ENCODE measurements at regions not wholly inside any gene's neighbourhood (a gene's known extent, or its start where the extent isn't known, plus 50 kb on each side); places are given as distances from the start of the nearest gene placed in this dataset.
"Not testable (repeated sequence)": the region's sequence is repeated elsewhere in the genome, so short reads cannot be mapped to it uniquely, and the experiment has no call there.

- CTCF ChIA-PET = interaction anchor here (1.1 kb wide), 1 partner anchor 132 kb away, joined by 3 read pairs; no protein-coding TSS in a partner anchor
- Mint-ChIP-seq H3K36me3 (ENCODE audit: insufficient read depth, unreplicated experiment) (no peaks in the 10 kb centered on the region), H3K4me3 (ENCODE audit: unreplicated experiment) (no peak overlapping the region), H3K4me1 (ENCODE audit: insufficient read depth, unreplicated experiment) (no peaks in the 10 kb centered on the region), H3K27me3 (ENCODE audit: insufficient read depth, unreplicated experiment) (peaks cover 25% of the 10 kb centered on the region), H3K9me3 (ENCODE audit: unreplicated experiment) (peaks cover 20% of the 10 kb centered on the region), H3K27ac (ENCODE audit: low read depth, unreplicated experiment) (no peak overlapping the region)
- intact Hi-C loops (cut with micrococcal nuclease) = no loop called here
- BruUV-seq (replicated peaks) = no TSS peak
- no peak for DNase-seq (ENCODE audit: unreplicated experiment)
- POLR2A ChIA-PET = interaction anchor here (0.6 kb wide), 1 partner anchor 458 kb away, joined by 3 read pairs; no protein-coding TSS in a partner anchor
- no peak for TF ChIP-seq CTCF (IDR thresholded peaks at IDR 0.05; ENCODE audit: unreplicated experiment)
Observed at GRCh38 chr12:131321988-131322387, 368.3 kb downstream of the ADGRD1 start.

- peaks cover 29% of the 10 kb centered on the region for H3K27me3 Mint-ChIP-seq (ENCODE audit: insufficient read depth, unreplicated experiment)
- CTCF ChIA-PET = interaction anchor here (1.1 kb wide), 1 partner anchor 132 kb away, joined by 3 read pairs; no protein-coding TSS in a partner anchor
- H3K27ac Mint-ChIP-seq (ENCODE audit: low read depth, unreplicated experiment); DNase-seq (ENCODE audit: unreplicated experiment); H3K4me1 Mint-ChIP-seq (ENCODE audit: insufficient read depth, unreplicated experiment); H3K4me3 Mint-ChIP-seq (ENCODE audit: unreplicated experiment); intact Hi-C loops (cut with micrococcal nuclease); H3K36me3 Mint-ChIP-seq (ENCODE audit: insufficient read depth, unreplicated experiment); BruUV-seq (replicated peaks): not testable (repeated sequence)
- POLR2A ChIA-PET = interaction anchor here (0.6 kb wide), 1 partner anchor 459 kb away, joined by 3 read pairs; no protein-coding TSS in a partner anchor
- peaks cover 24% of the 10 kb centered on the region for H3K9me3 Mint-ChIP-seq (ENCODE audit: unreplicated experiment)
Observed at GRCh38 chr12:131322460-131322859, 368.8 kb downstream of the ADGRD1 start.

GRCh38 chr12:131323879-131324278, 370.2 kb downstream of the ADGRD1 start:
- H3K27me3 Mint-ChIP-seq (ENCODE audit: insufficient read depth, unreplicated experiment) = peaks cover 17% of the 10 kb centered on the region
- no TSS peak for BruUV-seq (replicated peaks)
- no peak for DNase-seq (ENCODE audit: unreplicated experiment)
- no peak for TF ChIP-seq CTCF (IDR thresholded peaks at IDR 0.05; ENCODE audit: unreplicated experiment)
- intact Hi-C loops (cut with micrococcal nuclease) = no loop called here
- ChIA-PET CTCF (interaction anchor here (0.6 to 0.7 kb wide), 2 partner anchors 1281 to 1292 kb away, joined by 3 read pairs; no protein-coding TSS in a partner anchor), POLR2A (no interaction called here)
- no peak overlapping the region for H3K4me3 Mint-ChIP-seq (ENCODE audit: unreplicated experiment)
- H3K27ac Mint-ChIP-seq (ENCODE audit: low read depth, unreplicated experiment) = no peak overlapping the region
- H3K36me3 Mint-ChIP-seq (ENCODE audit: insufficient read depth, unreplicated experiment) = no peaks in the 10 kb centered on the region
- H3K4me1 Mint-ChIP-seq (ENCODE audit: insufficient read depth, unreplicated experiment) = no peaks in the 10 kb centered on the region
- peaks cover 11% of the 10 kb centered on the region for H3K9me3 Mint-ChIP-seq (ENCODE audit: unreplicated experiment)

- H3K36me3 Mint-ChIP-seq (ENCODE audit: insufficient read depth, unreplicated experiment) = no peaks in the 10 kb centered on the region
- ChIA-PET POLR2A (no interaction called here), CTCF (interaction anchor here (0.7 kb wide), 1 partner anchor 9 kb away, joined by 4 read pairs; no protein-coding TSS in a partner anchor)
- H3K27ac Mint-ChIP-seq (ENCODE audit: low read depth, unreplicated experiment) = no peak overlapping the region
- no peaks in the 10 kb centered on the region for H3K4me1 Mint-ChIP-seq (ENCODE audit: insufficient read depth, unreplicated experiment)
- no peak for DNase-seq (ENCODE audit: unreplicated experiment)
- H3K4me3 Mint-ChIP-seq (ENCODE audit: unreplicated experiment) = no peak overlapping the region
- peaks cover 16% of the 10 kb centered on the region for H3K27me3 Mint-ChIP-seq (ENCODE audit: insufficient read depth, unreplicated experiment)
- peaks cover 11% of the 10 kb centered on the region for H3K9me3 Mint-ChIP-seq (ENCODE audit: unreplicated experiment)
- BruUV-seq (replicated peaks) = no TSS peak
- TF ChIP-seq CTCF (IDR thresholded peaks at IDR 0.05; ENCODE audit: unreplicated experiment) = no peak
- intact Hi-C loops (cut with micrococcal nuclease) = no loop called here
Observed at GRCh38 chr12:131327521-131328488, 374.1 kb downstream of the ADGRD1 start.

GRCh38 chr12:131328861-131329845, 375.4 kb downstream of the ADGRD1 start:
- CTCF ChIA-PET; BruUV-seq (replicated peaks); H3K36me3 Mint-ChIP-seq (ENCODE audit: insufficient read depth, unreplicated experiment); H3K4me3 Mint-ChIP-seq (ENCODE audit: unreplicated experiment); H3K27ac Mint-ChIP-seq (ENCODE audit: low read depth, unreplicated experiment); intact Hi-C loops (cut with micrococcal nuclease); H3K4me1 Mint-ChIP-seq (ENCODE audit: insufficient read depth, unreplicated experiment); DNase-seq (ENCODE audit: unreplicated experiment); POLR2A ChIA-PET: not testable (repeated sequence)
- H3K9me3 Mint-ChIP-seq (ENCODE audit: unreplicated experiment) = peaks cover 11% of the 10 kb centered on the region
- peaks cover 16% of the 10 kb centered on the region for H3K27me3 Mint-ChIP-seq (ENCODE audit: insufficient read depth, unreplicated experiment)

All from MCF 10A (cell line).